CD4-positive, alpha-beta T cell (primary cell): ENCODE measurements at regions not wholly inside any gene's neighbourhood (a gene's known extent, or its start where the extent isn't known, plus 50 kb on each side); places are given as distances from the start of the nearest gene placed in this dataset.
"Not testable (repeated sequence)": the region's sequence is repeated elsewhere in the genome, so short reads cannot be mapped to it uniquely, and the experiment has no call there.

Experiments
- ATAC-seq: fragments of 200-7000 bp; cut with Tn5 transposase; one replicate; pipeline ENCODE4 v1.10.0; 2022; ENCODE audit warnings: mild to moderate bottlenecking; ENCODE audit not compliant: poor library complexity
- CTCF ChIA-PET: fragments of 350-600 bp; sonication (Branson Sonifier 250); formaldehyde crosslinking; loops from one replicate; lab custom pipeline; 2021; ENCODE audit warnings: antibody characterized with exemption, inconsistent platforms; lab: Charles Lee
- POLR2A ChIA-PET: fragments of 350-600 bp; sonication (Branson Sonifier 250); formaldehyde crosslinking; loops from one replicate; lab custom pipeline; 2021; ENCODE audit warnings: antibody characterized with exemption, inconsistent platforms; lab: Charles Lee
- DNase-seq, 14 experiments: peaks; one replicate each; pipeline ENCODE4 v3.0.0-alpha.2; 2013 to 2020; ENCODE audit warnings: mixed read lengths in 2 of 14
- H3K27ac ChIP-seq, 2 donors: one replicate each; pipeline versions ENCODE4 v1.5.1 to v1.7.0; 2013; ENCODE audit warnings: low read length in 2 of 2, low read depth in 1 of 2, mild to moderate bottlenecking in 1 of 2
- H3K27me3 ChIP-seq, 2 experiments: 1 replicate in 1 of 2; 2 replicates in 1 of 2; pipeline versions ENCODE4 v1.6.1 to v1.7.0; 2013; ENCODE audit warnings: low read length in 2 of 2, control low read depth in 1 of 2, mild to moderate bottlenecking in 1 of 2, moderate library complexity in 1 of 2; ENCODE audit not compliant: insufficient read depth in 2 of 2, control insufficient read depth in 1 of 2
- H3K36me3 ChIP-seq: one replicate; pipeline ENCODE4 v1.6.1; 2013; ENCODE audit warnings: low read length, control low read depth; ENCODE audit not compliant: insufficient read depth
- H3K4me1 ChIP-seq: one replicate; pipeline ENCODE4 v1.6.1; 2013; ENCODE audit warnings: low read length, control low read depth; ENCODE audit not compliant: insufficient read depth
- H3K4me3 ChIP-seq: one replicate; pipeline ENCODE4 v1.5.1; 2013; ENCODE audit warnings: mild to moderate bottlenecking, low read length, moderate library complexity
- H3K9me3 ChIP-seq, 2 experiments: 1 replicate in 1 of 2; 2 replicates in 1 of 2; pipeline versions ENCODE4 v1.6.1 to v1.7.0; 2013; ENCODE audit warnings: low read length in 2 of 2, mild to moderate bottlenecking in 2 of 2, control low read depth in 1 of 2, moderate library complexity in 1 of 2; ENCODE audit not compliant: control insufficient read depth in 1 of 2, insufficient read depth in 1 of 2
- H3K27ac Mint-ChIP-seq: one replicate; pipeline ENCODE4 v1.8.0; 2020; ENCODE audit warnings: mixed read lengths
- H3K27me3 Mint-ChIP-seq: one replicate; pipeline ENCODE4 v1.8.0; 2021; ENCODE audit warnings: mixed read lengths
- H3K36me3 Mint-ChIP-seq: one replicate; pipeline ENCODE4 v1.8.0; 2021; ENCODE audit warnings: low read depth, mixed read lengths
- H3K4me1 Mint-ChIP-seq: one replicate; pipeline ENCODE4 v1.8.0; 2021; ENCODE audit warnings: low read depth, mixed read lengths
- H3K4me3 Mint-ChIP-seq: one replicate; pipeline ENCODE4 v1.8.0; 2020; ENCODE audit warnings: mild to moderate bottlenecking, mixed read lengths
- H3K9me3 Mint-ChIP-seq: one replicate; pipeline ENCODE4 v1.8.0; 2020; ENCODE audit warnings: mixed read lengths
- CTCF ChIP-seq: fragments of 200-600 bp; IDR thresholded peaks from one replicate; pipeline ENCODE4 v1.8.0; 2022; ENCODE audit warnings: antibody characterized with exemption, mild to moderate bottlenecking
- intact Hi-C, 2 experiments: fragments of 100-400 bp; cut with DNase I in 1 of 2; cut with micrococcal nuclease in 1 of 2; formaldehyde crosslinking; loops; one replicate each; pipeline versions ENCODE4 v1.15.1 to v1.9.0; 2023 to 2025; cut with DNase I, micrococcal nuclease

- H3K9me3 Mint-ChIP-seq, result no peaks in the 10 kb centered on the region
- Histone ChIP-seq H3K9me3 (peaks cover 0 to 6% of the 10 kb centered on the region in 2 experiments), H3K4me3 (no peak overlapping the region), H3K36me3 (no peaks in the 10 kb centered on the region), H3K27ac (no peak overlapping the region), H3K27me3 (no peaks in the 10 kb centered on the region), H3K4me1 (no peaks in the 10 kb centered on the region)
- ATAC-seq, result no peak
- POLR2A ChIA-PET, result no interaction called here
- no peak for TF ChIP-seq CTCF
- no peaks in the 10 kb centered on the region for H3K36me3 Mint-ChIP-seq
- CTCF ChIA-PET, result no interaction called here
- no peak for DNase-seq
- H3K27me3 Mint-ChIP-seq, result no peaks in the 10 kb centered on the region
- intact Hi-C loops, result no loop called here
- H3K27ac Mint-ChIP-seq, result no peak overlapping the region
- no peak overlapping the region for H3K4me3 Mint-ChIP-seq
- H3K4me1 Mint-ChIP-seq, result no peaks in the 10 kb centered on the region
Observed at GRCh38 chr4:19478791-19479190, 772.9 kb upstream of the SLIT2 start.

- no peak overlapping the region for H3K4me3 ChIP-seq
- H3K9me3 Mint-ChIP-seq, result peaks cover 8% of the 10 kb centered on the region
- no peak for TF ChIP-seq CTCF
- no peaks in the 10 kb centered on the region for H3K4me1 ChIP-seq
- no peak overlapping the region for H3K27ac Mint-ChIP-seq
- no peak overlapping the region for H3K27ac ChIP-seq
- POLR2A ChIA-PET, result no interaction called here
- no peaks in the 10 kb centered on the region for H3K27me3 ChIP-seq
- no peaks in the 10 kb centered on the region for H3K27me3 Mint-ChIP-seq
- intact Hi-C loops, result no loop called here
- CTCF ChIA-PET, result no interaction called here
- ATAC-seq (no peak), DNase-seq (no peak)
- no peak overlapping the region for H3K4me3 Mint-ChIP-seq
- no peaks in the 10 kb centered on the region for H3K9me3 ChIP-seq
- H3K4me1 Mint-ChIP-seq, result no peaks in the 10 kb centered on the region
- H3K36me3 ChIP-seq, result no peaks in the 10 kb centered on the region
- H3K36me3 Mint-ChIP-seq, result no peaks in the 10 kb centered on the region
Observed at GRCh38 chr4:19473569-19473968, 778.1 kb upstream of the SLIT2 start.

- Histone ChIP-seq H3K4me3 (no peak overlapping the region), H3K36me3 (no peaks in the 10 kb centered on the region), H3K27ac (no peak overlapping the region), H3K9me3 (no peaks in the 10 kb centered on the region), H3K27me3 (no peaks in the 10 kb centered on the region), H3K4me1 (no peaks in the 10 kb centered on the region)
- H3K4me1 Mint-ChIP-seq, result no peaks in the 10 kb centered on the region
- TF ChIP-seq CTCF, result no peak
- no peaks in the 10 kb centered on the region for H3K36me3 Mint-ChIP-seq
- peaks cover 8% of the 10 kb centered on the region for H3K9me3 Mint-ChIP-seq
- ChIA-PET POLR2A (no interaction called here), CTCF (no interaction called here)
- DNase-seq (no peak), ATAC-seq (no peak)
- H3K27ac Mint-ChIP-seq, result no peak overlapping the region
- no peaks in the 10 kb centered on the region for H3K27me3 Mint-ChIP-seq
- intact Hi-C loops, result no loop called here
- H3K4me3 Mint-ChIP-seq, result no peak overlapping the region
Observed at GRCh38 chr4:19472666-19473065, 779.0 kb upstream of the SLIT2 start.

GRCh38 chr4:19470001-19470400, 781.7 kb upstream of the SLIT2 start:
- CTCF ChIA-PET, H3K27me3 ChIP-seq, H3K9me3 ChIP-seq, H3K27ac Mint-ChIP-seq, DNase-seq, POLR2A ChIA-PET, H3K4me3 Mint-ChIP-seq, H3K4me1 Mint-ChIP-seq, H3K4me1 ChIP-seq, H3K36me3 ChIP-seq, H3K27ac ChIP-seq, H3K4me3 ChIP-seq, intact Hi-C loops, H3K36me3 Mint-ChIP-seq, H3K27me3 Mint-ChIP-seq, ATAC-seq: not testable (repeated sequence)
- peaks cover 12% of the 10 kb centered on the region for H3K9me3 Mint-ChIP-seq
